ENCODE measurements at regions not wholly inside any gene's neighbourhood (a gene's known extent, or its start where the extent isn't known, plus 50 kb on each side); places are given as distances from the start of the nearest gene placed in this dataset.

DNA sequence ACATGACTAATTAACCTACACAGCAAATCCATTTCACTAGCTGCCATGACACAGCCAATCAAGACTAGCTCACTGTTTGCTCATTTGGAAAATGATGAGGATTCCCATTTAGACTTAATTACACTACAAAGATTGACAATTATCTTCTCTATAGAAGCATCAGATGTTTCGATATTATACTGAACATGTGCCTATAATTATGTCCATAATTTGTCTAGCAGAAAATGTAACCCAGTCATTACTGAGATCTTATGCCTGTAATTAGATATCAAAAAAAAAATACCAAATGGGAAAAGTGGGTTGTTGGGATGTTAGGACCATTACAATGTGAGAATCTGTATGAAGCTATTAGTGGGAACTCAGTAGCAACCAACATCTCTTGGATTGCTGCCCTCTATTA lies 344.2 kb upstream of the MCTP2 start:
- no peak for TF ChIP-seq POLR2A (IDR thresholded peaks at IDR 0.05)
- TF ChIP-seq, protein P1, sequence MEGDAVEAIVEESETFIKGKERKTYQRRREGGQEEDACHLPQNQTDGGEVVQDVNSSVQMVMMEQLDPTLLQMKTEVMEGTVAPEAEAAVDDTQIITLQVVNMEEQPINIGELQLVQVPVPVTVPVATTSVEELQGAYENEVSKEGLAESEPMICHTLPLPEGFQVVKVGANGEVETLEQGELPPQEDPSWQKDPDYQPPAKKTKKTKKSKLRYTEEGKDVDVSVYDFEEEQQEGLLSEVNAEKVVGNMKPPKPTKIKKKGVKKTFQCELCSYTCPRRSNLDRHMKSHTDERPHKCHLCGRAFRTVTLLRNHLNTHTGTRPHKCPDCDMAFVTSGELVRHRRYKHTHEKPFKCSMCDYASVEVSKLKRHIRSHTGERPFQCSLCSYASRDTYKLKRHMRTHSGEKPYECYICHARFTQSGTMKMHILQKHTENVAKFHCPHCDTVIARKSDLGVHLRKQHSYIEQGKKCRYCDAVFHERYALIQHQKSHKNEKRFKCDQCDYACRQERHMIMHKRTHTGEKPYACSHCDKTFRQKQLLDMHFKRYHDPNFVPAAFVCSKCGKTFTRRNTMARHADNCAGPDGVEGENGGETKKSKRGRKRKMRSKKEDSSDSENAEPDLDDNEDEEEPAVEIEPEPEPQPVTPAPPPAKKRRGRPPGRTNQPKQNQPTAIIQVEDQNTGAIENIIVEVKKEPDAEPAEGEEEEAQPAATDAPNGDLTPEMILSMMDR (IDR thresholded peaks at IDR 0.05), result no peak
